ENCODE measurements at regions not wholly inside any gene's neighbourhood (a gene's known extent, or its start where the extent isn't known, plus 50 kb on each side); places are given as distances from the start of the nearest gene placed in this dataset.

DNA sequence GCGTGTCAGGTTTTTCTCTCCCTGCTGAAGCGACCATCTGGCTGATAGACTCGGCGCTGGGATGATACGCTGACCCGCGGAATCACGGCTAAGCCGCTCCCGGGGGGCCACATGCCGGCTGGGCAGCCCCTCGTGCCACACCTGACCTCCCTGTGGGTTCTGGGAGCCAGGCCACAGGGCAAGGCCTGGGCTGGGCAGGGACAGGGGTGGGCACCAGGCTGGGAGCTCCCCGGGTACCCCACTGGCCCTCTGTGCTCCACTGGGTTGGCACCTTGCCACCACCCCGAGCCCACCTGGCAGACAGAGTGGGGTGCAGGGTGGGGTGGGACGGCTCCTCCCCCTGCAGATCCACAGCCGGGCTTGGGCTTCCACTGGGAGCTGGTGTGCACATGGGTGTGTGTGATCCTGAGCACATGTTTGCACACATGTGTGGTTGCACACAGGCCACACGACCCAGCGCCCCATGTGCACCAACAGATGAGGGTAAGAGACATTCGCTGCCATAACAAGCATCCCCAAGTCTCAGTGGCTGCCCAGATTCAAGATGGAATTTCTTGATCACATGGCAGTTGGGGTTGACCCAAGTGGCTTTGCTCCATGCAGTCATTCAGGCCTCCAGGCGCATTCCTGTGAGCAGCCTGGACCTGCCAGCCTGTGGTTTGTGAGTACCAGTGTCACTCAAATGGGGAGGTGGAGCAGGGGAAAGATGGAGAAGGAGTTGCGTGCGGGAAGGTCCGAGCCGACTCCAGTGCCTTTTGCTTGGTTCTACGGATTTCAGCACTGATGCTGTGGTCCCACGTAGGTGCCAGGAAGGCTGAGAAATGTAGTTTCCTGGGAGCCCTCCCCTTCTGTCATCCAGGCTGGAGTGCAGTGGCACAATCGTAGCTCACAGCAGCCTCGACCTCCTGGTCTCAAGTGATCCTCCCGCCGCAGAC, 79.7 kb downstream of the UNCX start:
- TF ChIP-seq, protein P1, sequence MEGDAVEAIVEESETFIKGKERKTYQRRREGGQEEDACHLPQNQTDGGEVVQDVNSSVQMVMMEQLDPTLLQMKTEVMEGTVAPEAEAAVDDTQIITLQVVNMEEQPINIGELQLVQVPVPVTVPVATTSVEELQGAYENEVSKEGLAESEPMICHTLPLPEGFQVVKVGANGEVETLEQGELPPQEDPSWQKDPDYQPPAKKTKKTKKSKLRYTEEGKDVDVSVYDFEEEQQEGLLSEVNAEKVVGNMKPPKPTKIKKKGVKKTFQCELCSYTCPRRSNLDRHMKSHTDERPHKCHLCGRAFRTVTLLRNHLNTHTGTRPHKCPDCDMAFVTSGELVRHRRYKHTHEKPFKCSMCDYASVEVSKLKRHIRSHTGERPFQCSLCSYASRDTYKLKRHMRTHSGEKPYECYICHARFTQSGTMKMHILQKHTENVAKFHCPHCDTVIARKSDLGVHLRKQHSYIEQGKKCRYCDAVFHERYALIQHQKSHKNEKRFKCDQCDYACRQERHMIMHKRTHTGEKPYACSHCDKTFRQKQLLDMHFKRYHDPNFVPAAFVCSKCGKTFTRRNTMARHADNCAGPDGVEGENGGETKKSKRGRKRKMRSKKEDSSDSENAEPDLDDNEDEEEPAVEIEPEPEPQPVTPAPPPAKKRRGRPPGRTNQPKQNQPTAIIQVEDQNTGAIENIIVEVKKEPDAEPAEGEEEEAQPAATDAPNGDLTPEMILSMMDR (IDR thresholded peaks at IDR 0.05; ENCODE audit: extremely low read depth in 1 of 2, insufficient read depth in 1 of 2, low read depth in 1 of 2, low read length in 2 of 2) = no peak
- TF ChIP-seq POLR2AphosphoS5 (IDR thresholded peaks at IDR 0.05; ENCODE audit: insufficient read depth, low read depth, low read length) (no peak), POLR2A (IDR thresholded peaks at IDR 0.05; ENCODE audit: low read depth, low read length) (no peak), GATA2 (IDR thresholded peaks at IDR 0.05; ENCODE audit: insufficient read depth, insufficient read length, low read depth, low read length) (no peak), EZH2 (IDR thresholded peaks at IDR 0.05; ENCODE audit: borderline replicate concordance, low read depth, low read length, severe bottlenecking) (no peak), JUN (IDR thresholded peaks at IDR 0.05; ENCODE audit: borderline replicate concordance, insufficient read depth, insufficient read length, low read depth) (no peak), FOS (IDR thresholded peaks at IDR 0.05; ENCODE audit: borderline replicate concordance, insufficient read depth, low read length) (no peak)
- TF ChIP-seq, protein P2, sequence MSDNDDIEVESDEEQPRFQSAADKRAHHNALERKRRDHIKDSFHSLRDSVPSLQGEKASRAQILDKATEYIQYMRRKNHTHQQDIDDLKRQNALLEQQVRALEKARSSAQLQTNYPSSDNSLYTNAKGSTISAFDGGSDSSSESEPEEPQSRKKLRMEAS (IDR thresholded peaks at IDR 0.05; ENCODE audit: insufficient read depth, insufficient read length) = no peak
